Astrocyte (in vitro differentiated cells and primary cell): ENCODE measurements at regions not wholly inside any gene's neighbourhood (a gene's known extent, or its start where the extent isn't known, plus 50 kb on each side); places are given as distances from the start of the nearest gene placed in this dataset.

Experiments used
- DNase-seq: peaks from one replicate; pipeline ENCODE4 v3.0.0-alpha.2; 2010; ENCODE audit warnings: low read depth
- FAIRE-seq: peaks from 2 replicates; lab custom pipeline; 2011; peaks lifted over from hg19 to GRCh38; lab: Jason Lieb, UNC
- H2AFZ ChIP-seq: 2 replicates; pipeline ENCODE4 v1.6.0; 2012; ENCODE audit warnings: low read depth, low read length, inconsistent platforms
- H3K27ac ChIP-seq: 2 replicates; pipeline ENCODE4 v1.5.1; 2011; ENCODE audit warnings: low read depth, low read length, inconsistent platforms
- H3K27me3 ChIP-seq: 2 replicates; pipeline ENCODE4 v1.6.0; 2011; ENCODE audit warnings: low read length, inconsistent platforms; ENCODE audit not compliant: insufficient read depth
- H3K36me3 ChIP-seq: 2 replicates; pipeline ENCODE4 v1.5.1; 2011; ENCODE audit warnings: low read length, inconsistent platforms; ENCODE audit not compliant: insufficient read depth
- H3K4me1 ChIP-seq: 2 replicates; pipeline ENCODE4 v1.5.1; 2011; ENCODE audit warnings: low read length, inconsistent platforms; ENCODE audit not compliant: insufficient read depth
- H3K4me2 ChIP-seq: 2 replicates; pipeline ENCODE4 v1.6.0; 2012; ENCODE audit warnings: low read length, inconsistent platforms
- H3K4me3 ChIP-seq: 2 replicates; pipeline ENCODE4 v1.5.1; 2011; ENCODE audit warnings: low read depth, mild to moderate bottlenecking, low read length, inconsistent platforms; ENCODE audit not compliant: insufficient read depth
- H3K79me2 ChIP-seq: 2 replicates; pipeline ENCODE4 v1.6.0; 2012; ENCODE audit warnings: mild to moderate bottlenecking, low read length, inconsistent platforms; ENCODE audit not compliant: insufficient read depth
- H3K9ac ChIP-seq: 2 replicates; pipeline ENCODE4 v1.6.0; 2012; ENCODE audit warnings: mild to moderate bottlenecking, low read length, inconsistent platforms
- H3K9me3 ChIP-seq: 2 replicates; pipeline ENCODE4 v1.5.1; 2012; ENCODE audit warnings: low read depth, mild to moderate bottlenecking, low read length, inconsistent platforms; ENCODE audit not compliant: insufficient read depth
- H4K20me1 ChIP-seq: 2 replicates; pipeline ENCODE4 v1.6.0; 2012; ENCODE audit warnings: low read length, inconsistent platforms; ENCODE audit not compliant: insufficient read depth
- H3K27ac Mint-ChIP-seq: one replicate; pipeline ENCODE4 v1.8.0; 2021; ENCODE audit warnings: mild to moderate bottlenecking, mixed read lengths; ENCODE audit not compliant: unreplicated experiment
- H3K27me3 Mint-ChIP-seq: one replicate; pipeline ENCODE4 v1.8.0; 2021; ENCODE audit warnings: low read depth, mixed read lengths; ENCODE audit not compliant: unreplicated experiment
- H3K36me3 Mint-ChIP-seq: one replicate; pipeline ENCODE4 v1.8.0; 2021; ENCODE audit warnings: low read depth, mixed read lengths; ENCODE audit not compliant: unreplicated experiment
- H3K4me1 Mint-ChIP-seq: one replicate; pipeline ENCODE4 v1.8.0; 2021; ENCODE audit warnings: low read depth, mixed read lengths; ENCODE audit not compliant: unreplicated experiment
- H3K4me3 Mint-ChIP-seq: one replicate; pipeline ENCODE4 v1.8.0; 2021; ENCODE audit warnings: mild to moderate bottlenecking, moderate library complexity, mixed read lengths; ENCODE audit not compliant: unreplicated experiment
- H3K9me3 Mint-ChIP-seq: one replicate; pipeline ENCODE4 v1.8.0; 2021; ENCODE audit warnings: mild to moderate bottlenecking, mixed read lengths; ENCODE audit not compliant: unreplicated experiment
- EZH2 ChIP-seq: IDR thresholded peaks from 2 replicates; pipeline ENCODE4 v1.6.1; 2012; ENCODE audit warnings: mild to moderate bottlenecking, low read length, inconsistent platforms; ENCODE audit not compliant: insufficient read depth
- TF ChIP-seq, protein P1 (sequence below): IDR thresholded peaks from 2 replicates; pipeline ENCODE4 v1.5.1; 2011; ENCODE audit warnings: low read depth, mild to moderate bottlenecking, inconsistent platforms, low read length, moderate library complexity; ENCODE audit not compliant: insufficient read depth

- H3K27me3 Mint-ChIP-seq, result peaks cover 12% of the 10 kb centered on the region
- FAIRE-seq, result no peak
Observed at GRCh38 chr7:1312136-1313070, 79.7 kb downstream of the UNCX start.

DNA sequence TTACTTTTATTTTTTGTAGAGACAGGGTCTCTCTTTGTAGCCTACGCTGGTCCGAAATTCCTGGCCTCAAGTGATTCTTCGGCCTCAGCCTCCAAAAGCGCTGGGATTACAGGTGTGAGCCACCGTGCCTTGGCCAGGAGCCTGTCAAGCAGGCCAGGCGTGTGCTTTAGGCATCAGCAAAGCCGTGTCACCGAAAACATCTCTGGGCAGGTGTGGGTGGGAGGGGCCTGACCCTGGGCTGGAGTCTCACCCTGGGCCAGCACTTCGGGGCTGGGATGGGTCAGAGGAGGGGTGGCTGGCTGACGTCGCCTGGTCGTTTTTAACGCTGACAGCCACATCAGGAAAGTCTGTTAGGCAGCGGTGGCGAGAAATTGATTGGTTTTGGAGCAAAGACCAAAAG lies 80.9 kb downstream of the UNCX start:
- Histone ChIP-seq H3K36me3 (no peaks in the 10 kb centered on the region), H3K27ac (no peak overlapping the region), H3K79me2 (no peaks in the 10 kb centered on the region), H3K9me3 (no peaks in the 10 kb centered on the region), H3K4me1 (no peaks in the 10 kb centered on the region), H3K9ac (no peak overlapping the region), H3K4me3 (no peak overlapping the region), H2AFZ (no peak overlapping the region), H3K4me2 (no peak overlapping the region), H3K27me3 (no peaks in the 10 kb centered on the region), H4K20me1 (no peaks in the 10 kb centered on the region)
- H3K27me3 Mint-ChIP-seq, result peaks cover 14% of the 10 kb centered on the region
- no peak for FAIRE-seq
- peaks cover 3% of the 10 kb centered on the region for H3K9me3 Mint-ChIP-seq
- no peak overlapping the region for H3K4me3 Mint-ChIP-seq
- no peaks in the 10 kb centered on the region for H3K36me3 Mint-ChIP-seq
- no peaks in the 10 kb centered on the region for H3K4me1 Mint-ChIP-seq
- TF ChIP-seq EZH2, result no peak
- TF ChIP-seq, protein P1, sequence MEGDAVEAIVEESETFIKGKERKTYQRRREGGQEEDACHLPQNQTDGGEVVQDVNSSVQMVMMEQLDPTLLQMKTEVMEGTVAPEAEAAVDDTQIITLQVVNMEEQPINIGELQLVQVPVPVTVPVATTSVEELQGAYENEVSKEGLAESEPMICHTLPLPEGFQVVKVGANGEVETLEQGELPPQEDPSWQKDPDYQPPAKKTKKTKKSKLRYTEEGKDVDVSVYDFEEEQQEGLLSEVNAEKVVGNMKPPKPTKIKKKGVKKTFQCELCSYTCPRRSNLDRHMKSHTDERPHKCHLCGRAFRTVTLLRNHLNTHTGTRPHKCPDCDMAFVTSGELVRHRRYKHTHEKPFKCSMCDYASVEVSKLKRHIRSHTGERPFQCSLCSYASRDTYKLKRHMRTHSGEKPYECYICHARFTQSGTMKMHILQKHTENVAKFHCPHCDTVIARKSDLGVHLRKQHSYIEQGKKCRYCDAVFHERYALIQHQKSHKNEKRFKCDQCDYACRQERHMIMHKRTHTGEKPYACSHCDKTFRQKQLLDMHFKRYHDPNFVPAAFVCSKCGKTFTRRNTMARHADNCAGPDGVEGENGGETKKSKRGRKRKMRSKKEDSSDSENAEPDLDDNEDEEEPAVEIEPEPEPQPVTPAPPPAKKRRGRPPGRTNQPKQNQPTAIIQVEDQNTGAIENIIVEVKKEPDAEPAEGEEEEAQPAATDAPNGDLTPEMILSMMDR, result no peak
- no peak for DNase-seq
- H3K27ac Mint-ChIP-seq, result no peak overlapping the region

More at GRCh38 chr7:1312136-1313070, 79.7 kb downstream of the UNCX start:
- Histone ChIP-seq H3K4me3 (no peak overlapping the region), H4K20me1 (no peaks in the 10 kb centered on the region), H3K4me2 (no peak overlapping the region), H2AFZ (no peak overlapping the region), H3K27me3 (no peaks in the 10 kb centered on the region), H3K9ac (no peak overlapping the region), H3K9me3 (no peaks in the 10 kb centered on the region), H3K4me1 (no peaks in the 10 kb centered on the region), H3K36me3 (no peaks in the 10 kb centered on the region), H3K79me2 (no peaks in the 10 kb centered on the region), H3K27ac (no peak overlapping the region)
- Mint-ChIP-seq H3K4me1 (no peaks in the 10 kb centered on the region), H3K9me3 (peaks cover 4% of the 10 kb centered on the region), H3K27ac (no peak overlapping the region), H3K36me3 (no peaks in the 10 kb centered on the region), H3K4me3 (no peak overlapping the region)
- no peak for TF ChIP-seq EZH2
- TF ChIP-seq, protein P1, result no peak
- no peak for DNase-seq
